HepG2 (cell line): ENCODE measurements at regions not wholly inside any gene's neighbourhood (a gene's known extent, or its start where the extent isn't known, plus 50 kb on each side); places are given as distances from the start of the nearest gene placed in this dataset.

ENCODE experiments used
- CREB1 ChIP-seq, 2 experiments: fragments of 450-650 bp in 1 of 2; IDR thresholded peaks; 2 replicates each; pipeline ENCODE4 v1.6.1; 2016 to 2017; ENCODE audit warnings: control low read depth in 1 of 2, mild to moderate bottlenecking in 1 of 2, missing compliant biosample characterization in 1 of 2, missing genetic modification characterization in 1 of 2
- EP300 ChIP-seq, 3 experiments: sonication (generic) in 1 of 3; formaldehyde crosslinking in 1 of 3; IDR thresholded peaks; 2 replicates each; pipeline versions ENCODE4 v1.5.1 to v1.6.1; 2011 to 2020; ENCODE audit warnings: low read depth in 2 of 3, low read length in 2 of 3, borderline replicate concordance in 1 of 3, improper control_type of control experiment in 1 of 3, mild to moderate bottlenecking in 1 of 3, missing genetic modification reagents in 1 of 3, moderate library complexity in 1 of 3
- JUND ChIP-seq: sonication (generic); formaldehyde crosslinking; IDR thresholded peaks from 2 replicates; pipeline ENCODE4 v1.8.0; 2022; ENCODE audit warnings: mild to moderate bottlenecking, missing genetic modification reagents
- SMAD1 ChIP-seq: sonication (generic); formaldehyde crosslinking; IDR thresholded peaks from 2 replicates; pipeline ENCODE4 v1.4.0; 2020; ENCODE audit warnings: missing genetic modification reagents, low read depth, mild to moderate bottlenecking, borderline replicate concordance
- SMAD3 ChIP-seq: sonication (generic); formaldehyde crosslinking; IDR thresholded peaks from 2 replicates; pipeline ENCODE4 v1.4.0; 2020; ENCODE audit warnings: missing genetic modification reagents
- ZBTB4 ChIP-seq: sonication (generic); formaldehyde crosslinking; IDR thresholded peaks from 2 replicates; pipeline ENCODE4 v1.4.0; 2020; ENCODE audit warnings: missing genetic modification reagents, mild to moderate bottlenecking, borderline replicate concordance
- ZFX ChIP-seq: sonication (generic); formaldehyde crosslinking; IDR thresholded peaks from 2 replicates; pipeline ENCODE4 v1.4.0; 2020; ENCODE audit warnings: mild to moderate bottlenecking, low read depth, missing genetic modification reagents, moderate library complexity
- ZNF615 ChIP-seq: sonication (generic); formaldehyde crosslinking; IDR thresholded peaks from 2 replicates; pipeline ENCODE4 v1.5.0; 2020; ENCODE audit warnings: mild to moderate bottlenecking, missing genetic modification reagents, borderline replicate concordance
- TF ChIP-seq, protein P1 (sequence below): sonication (generic); formaldehyde crosslinking; IDR thresholded peaks from 2 replicates; pipeline ENCODE4 v1.5.0; 2020; ENCODE audit warnings: mild to moderate bottlenecking, missing genetic modification reagents, moderate library complexity

DNA sequence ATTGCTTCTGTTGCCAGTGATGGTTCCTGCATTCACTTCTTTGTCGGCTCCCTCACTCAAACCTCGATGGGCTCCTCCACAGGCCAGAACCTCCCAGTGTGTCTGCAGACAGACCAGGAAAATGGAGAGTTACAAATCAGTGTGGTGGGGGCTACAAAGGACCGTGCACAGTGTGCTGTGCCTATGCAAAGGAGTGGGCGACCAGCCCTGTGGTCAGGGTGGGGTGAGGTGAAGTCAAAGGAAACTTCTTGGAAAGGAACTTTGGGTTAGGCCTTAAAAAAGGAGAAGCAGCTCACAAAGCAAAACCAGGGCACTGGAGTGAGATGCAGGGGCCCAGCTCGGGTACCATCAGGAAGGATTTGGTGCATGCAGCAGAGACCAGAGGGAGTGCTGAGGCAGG is 304.3 kb upstream of the ZMIZ1 start:
- TF ChIP-seq ZNF615 (no peak), SMAD1 (CRISPR knock-in tag) (no peak), ZFX (CRISPR knock-in tag) (no peak), CREB1 (IDR thresholded peaks at IDR 0.05) (no peak), CREB1 (CRISPR knock-in tag; IDR thresholded peaks at IDR 0.05) (no peak), JUND (CRISPR knock-in tag) (no peak), ZBTB4 (CRISPR knock-in tag) (no peak), SMAD3 (no peak), EP300 (IDR thresholded peaks at IDR 0.05; ENCODE audit: low read depth in 2 of 2, low read length in 2 of 2) (no peak), EP300 (CRISPR knock-in tag; IDR thresholded peaks at IDR 0.05; ENCODE audit: borderline replicate concordance) (no peak)
- TF ChIP-seq, protein P1, sequence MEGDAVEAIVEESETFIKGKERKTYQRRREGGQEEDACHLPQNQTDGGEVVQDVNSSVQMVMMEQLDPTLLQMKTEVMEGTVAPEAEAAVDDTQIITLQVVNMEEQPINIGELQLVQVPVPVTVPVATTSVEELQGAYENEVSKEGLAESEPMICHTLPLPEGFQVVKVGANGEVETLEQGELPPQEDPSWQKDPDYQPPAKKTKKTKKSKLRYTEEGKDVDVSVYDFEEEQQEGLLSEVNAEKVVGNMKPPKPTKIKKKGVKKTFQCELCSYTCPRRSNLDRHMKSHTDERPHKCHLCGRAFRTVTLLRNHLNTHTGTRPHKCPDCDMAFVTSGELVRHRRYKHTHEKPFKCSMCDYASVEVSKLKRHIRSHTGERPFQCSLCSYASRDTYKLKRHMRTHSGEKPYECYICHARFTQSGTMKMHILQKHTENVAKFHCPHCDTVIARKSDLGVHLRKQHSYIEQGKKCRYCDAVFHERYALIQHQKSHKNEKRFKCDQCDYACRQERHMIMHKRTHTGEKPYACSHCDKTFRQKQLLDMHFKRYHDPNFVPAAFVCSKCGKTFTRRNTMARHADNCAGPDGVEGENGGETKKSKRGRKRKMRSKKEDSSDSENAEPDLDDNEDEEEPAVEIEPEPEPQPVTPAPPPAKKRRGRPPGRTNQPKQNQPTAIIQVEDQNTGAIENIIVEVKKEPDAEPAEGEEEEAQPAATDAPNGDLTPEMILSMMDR (CRISPR knock-in tag): no peak
